ENCODE measurements at regions not wholly inside any gene's neighbourhood (a gene's known extent, or its start where the extent isn't known, plus 50 kb on each side); places are given as distances from the start of the nearest gene placed in this dataset.
"Not testable (repeated sequence)": the region's sequence is repeated elsewhere in the genome, so short reads cannot be mapped to it uniquely, and the experiment has no call there.

GRCh38 chr14:59004012-59004411, 184.5 kb upstream of the DAAM1 start:
- H4K20me1 ChIP-seq (ENCODE audit: insufficient read depth, low read length) = no peaks in the 10 kb centered on the region
- no peak overlapping the region for H3K4me2 ChIP-seq (ENCODE audit: insufficient read depth, low read length)
- H3K4me1 ChIP-seq (ENCODE audit: insufficient read depth, low read length) = no peaks in the 10 kb centered on the region
- H3K36me3 ChIP-seq (ENCODE audit: insufficient read depth, low read length) = no peaks in the 10 kb centered on the region
- no peak overlapping the region for H3K4me3 ChIP-seq (ENCODE audit: low read depth in 1 of 2, low read length in 2 of 2)
- DNase-seq (no peak), ATAC-seq (ENCODE audit: insufficient read depth, low read depth) (no peak)
- H3K27ac ChIP-seq (ENCODE audit: low read length) = no peak overlapping the region
- no peak overlapping the region for H3K9ac ChIP-seq (ENCODE audit: low read depth, low read length)
- no peak overlapping the region for H2AFZ ChIP-seq (ENCODE audit: low read depth, low read length)
- TF ChIP-seq CTCF (IDR thresholded peaks at IDR 0.05; ENCODE audit: borderline replicate concordance, extremely low read depth, low read length, poor library complexity, severe bottlenecking) = no peak
- TF ChIP-seq EZH2 (IDR thresholded peaks at IDR 0.05; ENCODE audit: borderline replicate concordance, low read depth, low read length, severe bottlenecking) = no peak
- H3K79me2 ChIP-seq (ENCODE audit: insufficient read depth, low read length) = no peaks in the 10 kb centered on the region
- no peaks in the 10 kb centered on the region for H3K27me3 ChIP-seq (ENCODE audit: insufficient read depth, low read length, poor library complexity)
- H3K9me3 ChIP-seq (ENCODE audit: insufficient read depth, low read length, severe bottlenecking) = no peaks in the 10 kb centered on the region

- not testable (repeated sequence) for H3K36me3 ChIP-seq (ENCODE audit: insufficient read depth, low read length); H3K9ac ChIP-seq (ENCODE audit: low read depth, low read length); H3K27me3 ChIP-seq (ENCODE audit: insufficient read depth, low read length, poor library complexity); H3K9me3 ChIP-seq (ENCODE audit: insufficient read depth, low read length, severe bottlenecking); DNase-seq; H3K79me2 ChIP-seq (ENCODE audit: insufficient read depth, low read length); H3K4me2 ChIP-seq (ENCODE audit: insufficient read depth, low read length); H3K27ac ChIP-seq (ENCODE audit: low read length); H2AFZ ChIP-seq (ENCODE audit: low read depth, low read length); ATAC-seq (ENCODE audit: insufficient read depth, low read depth); H3K4me1 ChIP-seq (ENCODE audit: insufficient read depth, low read length); H4K20me1 ChIP-seq (ENCODE audit: insufficient read depth, low read length); H3K4me3 ChIP-seq (ENCODE audit: low read depth in 1 of 2, low read length in 2 of 2)
Measured at GRCh38 chr14:59006179-59006578, 182.3 kb upstream of the DAAM1 start.

GRCh38 chr14:59009967-59010366, 178.5 kb upstream of the DAAM1 start:
- Histone ChIP-seq H2AFZ (ENCODE audit: low read depth, low read length) (no peak overlapping the region), H3K79me2 (ENCODE audit: insufficient read depth, low read length) (no peaks in the 10 kb centered on the region), H3K27ac (ENCODE audit: low read length) (no peak overlapping the region), H3K9ac (ENCODE audit: low read depth, low read length) (no peak overlapping the region), H3K9me3 (ENCODE audit: insufficient read depth, low read length, severe bottlenecking) (no peaks in the 10 kb centered on the region), H3K4me1 (ENCODE audit: insufficient read depth, low read length) (no peaks in the 10 kb centered on the region), H4K20me1 (ENCODE audit: insufficient read depth, low read length) (no peaks in the 10 kb centered on the region), H3K4me2 (ENCODE audit: insufficient read depth, low read length) (no peak overlapping the region), H3K4me3 (ENCODE audit: low read depth in 1 of 2, low read length in 2 of 2) (no peak overlapping the region), H3K36me3 (ENCODE audit: insufficient read depth, low read length) (no peaks in the 10 kb centered on the region), H3K27me3 (ENCODE audit: insufficient read depth, low read length, poor library complexity) (no peaks in the 10 kb centered on the region)
- DNase-seq (no peak), ATAC-seq (ENCODE audit: insufficient read depth, low read depth) (no peak)
- TF ChIP-seq CTCF (IDR thresholded peaks at IDR 0.05; ENCODE audit: borderline replicate concordance, extremely low read depth, low read length, poor library complexity, severe bottlenecking) (no peak), EZH2 (IDR thresholded peaks at IDR 0.05; ENCODE audit: borderline replicate concordance, low read depth, low read length, severe bottlenecking) (no peak)

GRCh38 chr14:59013672-59014298, 174.7 kb upstream of the DAAM1 start:
- H3K27ac ChIP-seq (ENCODE audit: low read length) = no peak overlapping the region
- DNase-seq (no peak), ATAC-seq (ENCODE audit: insufficient read depth, low read depth) (no peak)
- H3K27me3 ChIP-seq (ENCODE audit: insufficient read depth, low read length, poor library complexity) = no peaks in the 10 kb centered on the region
- H3K4me1 ChIP-seq (ENCODE audit: insufficient read depth, low read length) = no peaks in the 10 kb centered on the region
- no peaks in the 10 kb centered on the region for H4K20me1 ChIP-seq (ENCODE audit: insufficient read depth, low read length)
- no peak overlapping the region for H3K4me3 ChIP-seq (ENCODE audit: low read depth in 1 of 2, low read length in 2 of 2)
- H3K4me2 ChIP-seq (ENCODE audit: insufficient read depth, low read length) = no peak overlapping the region
- no peaks in the 10 kb centered on the region for H3K79me2 ChIP-seq (ENCODE audit: insufficient read depth, low read length)
- no peak overlapping the region for H3K9ac ChIP-seq (ENCODE audit: low read depth, low read length)
- H2AFZ ChIP-seq (ENCODE audit: low read depth, low read length) = no peak overlapping the region
- TF ChIP-seq EZH2 (IDR thresholded peaks at IDR 0.05; ENCODE audit: borderline replicate concordance, low read depth, low read length, severe bottlenecking) (no peak), CTCF (IDR thresholded peaks at IDR 0.05; ENCODE audit: borderline replicate concordance, extremely low read depth, low read length, poor library complexity, severe bottlenecking) (no peak)
- no peaks in the 10 kb centered on the region for H3K9me3 ChIP-seq (ENCODE audit: insufficient read depth, low read length, severe bottlenecking)
- H3K36me3 ChIP-seq (ENCODE audit: insufficient read depth, low read length) = no peaks in the 10 kb centered on the region

All from DND-41 (cell line).